Gastrocnemius medialis (tissue), 4 donors: ENCODE measurements at regions not wholly inside any gene's neighbourhood (a gene's known extent, or its start where the extent isn't known, plus 50 kb on each side); places are given as distances from the start of the nearest gene placed in this dataset.

Experiments used
- ATAC-seq, 2 donors: fragments of 150-250 bp; one replicate each; pipeline ENCODE4 v1.9.1; 2016
- DNase-seq, 2 donors: peaks; one replicate each; pipeline ENCODE4 v3.0.0-alpha.2; 2019
- H3K27ac ChIP-seq, 4 donors: fragments of 200-600 bp; sonication (generic); 1 replicate in 1 of 4; 2 replicates in 3 of 4; pipeline ENCODE4 v1.5.1; 2016 to 2018; ENCODE audit warnings: mild to moderate bottlenecking in 2 of 4, moderate library complexity in 1 of 4
- H3K27me3 ChIP-seq, 3 donors: fragments of 200-600 bp; sonication (generic) in 2 of 3; 1 replicate in 1 of 3; 2 replicates in 2 of 3; pipeline versions ENCODE4 v1.5.1 to v1.6.0; 2016 to 2019; ENCODE audit warnings: mild to moderate bottlenecking in 1 of 3, moderate library complexity in 1 of 3
- H3K36me3 ChIP-seq, 2 donors: fragments of 200-600 bp; sonication (generic) in 1 of 2; one replicate each; pipeline ENCODE4 v1.5.1; 2017 to 2018
- H3K4me1 ChIP-seq, 2 donors: fragments of 200-600 bp; sonication (generic) in 1 of 2; one replicate each; pipeline ENCODE4 v1.5.1; 2016 to 2017; ENCODE audit warnings: mild to moderate bottlenecking in 2 of 2
- H3K4me3 ChIP-seq, 4 donors: fragments of 200-600 bp; sonication (generic) in 3 of 4; 1 replicate in 1 of 4; 2 replicates in 3 of 4; pipeline ENCODE4 v1.5.1; 2016 to 2019; ENCODE audit warnings: mild to moderate bottlenecking in 2 of 4
- H3K9me3 ChIP-seq, 3 donors: fragments of 200-600 bp; sonication (generic) in 2 of 3; 1 replicate in 1 of 3; 2 replicates in 2 of 3; pipeline ENCODE4 v1.5.1; 2016 to 2019
- CTCF ChIP-seq, 5 experiments: fragments of 450-650 bp in 3 of 5; fragments of 200-600 bp in 2 of 5; sonication (generic) in 2 of 5; IDR thresholded peaks in 4 of 5; conservative IDR thresholded peaks in 1 of 5; 1 replicate in 4 of 5; 2 replicates in 1 of 5; pipeline ENCODE4 v1.5.1; 2016 to 2019; ENCODE audit warnings: antibody characterized with exemption in 5 of 5, mild to moderate bottlenecking in 3 of 5, moderate library complexity in 3 of 5
- POLR2A ChIP-seq, 2 donors: fragments of 450-650 bp; IDR thresholded peaks; one replicate each; pipeline ENCODE4 v1.6.1; 2017; ENCODE audit warnings: antibody characterized with exemption in 2 of 2, mild to moderate bottlenecking in 2 of 2, moderate library complexity in 2 of 2
- in situ Hi-C, 4 donors: fragments of 200-750 bp; cut with MboI; loops; one replicate each; pipeline versions ENCODE4 v1.15.0 to v1.8.0; 2017; ENCODE audit warnings: low sequenced_read_pairs in 4 of 4
- intact Hi-C: fragments of 100-400 bp; cut with DNase I; formaldehyde crosslinking; loops from one replicate; pipeline ENCODE4 v1.15.1; 2023; ENCODE audit warnings: low total_unique reads

- no peak for DNase-seq
- H3K27me3 ChIP-seq: no peaks in the 10 kb centered on the region
- no peak overlapping the region for H3K4me3 ChIP-seq
- TF ChIP-seq CTCF (IDR thresholded peaks at IDR 0.05 in 4 of 5, conservative IDR thresholded peaks at IDR 0.05 in 1 of 5): no peak
- no peak for TF ChIP-seq POLR2A (IDR thresholded peaks at IDR 0.05)
- H3K4me1 ChIP-seq: no peaks in the 10 kb centered on the region
- in situ Hi-C loops (no loop called here), intact Hi-C loops (no loop called here)
- no peaks in the 10 kb centered on the region for H3K9me3 ChIP-seq
- H3K27ac ChIP-seq: no peak overlapping the region
- no peaks in the 10 kb centered on the region for H3K36me3 ChIP-seq
- ATAC-seq: no peak
Observed at GRCh38 chr7:31284106-31284505, 56.4 kb downstream of the NEUROD6 start.

GRCh38 chr7:31271641-31272405 is 68.7 kb downstream of the NEUROD6 start:
- TF ChIP-seq CTCF (IDR thresholded peaks at IDR 0.05 in 4 of 5, conservative IDR thresholded peaks at IDR 0.05 in 1 of 5): no peak
- TF ChIP-seq POLR2A (IDR thresholded peaks at IDR 0.05): no peak
- H3K4me1 ChIP-seq: no peaks in the 10 kb centered on the region
- no peaks in the 10 kb centered on the region for H3K36me3 ChIP-seq
- no peak overlapping the region for H3K4me3 ChIP-seq
- H3K9me3 ChIP-seq: no peaks in the 10 kb centered on the region
- H3K27me3 ChIP-seq: no peaks in the 10 kb centered on the region
- ATAC-seq: no peak
- intact Hi-C loops: no loop called here
- no peak for DNase-seq
- in situ Hi-C loops: no loop called here
- no peak overlapping the region for H3K27ac ChIP-seq

GRCh38 chr7:31267486-31267885 is 73.0 kb downstream of the NEUROD6 start:
- no peak for TF ChIP-seq POLR2A (IDR thresholded peaks at IDR 0.05)
- H3K4me1 ChIP-seq: no peaks in the 10 kb centered on the region
- DNase-seq (no peak), ATAC-seq (no peak)
- no peaks in the 10 kb centered on the region for H3K9me3 ChIP-seq
- in situ Hi-C loops (no loop called here), intact Hi-C loops (no loop called here)
- no peaks in the 10 kb centered on the region for H3K27me3 ChIP-seq
- H3K4me3 ChIP-seq: no peak overlapping the region
- H3K36me3 ChIP-seq: no peaks in the 10 kb centered on the region
- no peak overlapping the region for H3K27ac ChIP-seq

GRCh38 chr7:31263338-31263737 is 77.2 kb downstream of the NEUROD6 start:
- ATAC-seq: no peak
- H3K4me1 ChIP-seq: no peaks in the 10 kb centered on the region
- intact Hi-C loops: no loop called here
- in situ Hi-C loops: no loop called here
- DNase-seq: no peak
- H3K9me3 ChIP-seq: no peaks in the 10 kb centered on the region
- H3K27ac ChIP-seq: no peak overlapping the region
- no peak overlapping the region for H3K4me3 ChIP-seq
- H3K27me3 ChIP-seq: no peaks in the 10 kb centered on the region
- no peaks in the 10 kb centered on the region for H3K36me3 ChIP-seq
- TF ChIP-seq POLR2A (IDR thresholded peaks at IDR 0.05): no peak

- Histone ChIP-seq H3K27ac (no peak overlapping the region), H3K27me3 (no peaks in the 10 kb centered on the region), H3K4me1 (no peaks in the 10 kb centered on the region), H3K4me3 (no peak overlapping the region), H3K36me3 (no peaks in the 10 kb centered on the region), H3K9me3 (no peaks in the 10 kb centered on the region)
- TF ChIP-seq POLR2A (IDR thresholded peaks at IDR 0.05) (no peak), CTCF (IDR thresholded peaks at IDR 0.05 in 4 of 5, conservative IDR thresholded peaks at IDR 0.05 in 1 of 5) (no peak)
- no peak for ATAC-seq
- in situ Hi-C loops (no loop called here), intact Hi-C loops (no loop called here)
- no peak for DNase-seq
Observed at GRCh38 chr7:31261341-31261740, 79.2 kb downstream of the NEUROD6 start.

- intact Hi-C loops: no loop called here
- no peak for ATAC-seq
- in situ Hi-C loops: no loop called here
- TF ChIP-seq POLR2A (IDR thresholded peaks at IDR 0.05) (no peak), CTCF (IDR thresholded peaks at IDR 0.05 in 4 of 5, conservative IDR thresholded peaks at IDR 0.05 in 1 of 5) (no peak)
- DNase-seq: no peak
- H3K36me3 ChIP-seq: no peaks in the 10 kb centered on the region
- no peaks in the 10 kb centered on the region for H3K27me3 ChIP-seq
- no peak overlapping the region for H3K4me3 ChIP-seq
- no peaks in the 10 kb centered on the region for H3K9me3 ChIP-seq
- no peak overlapping the region for H3K27ac ChIP-seq
- no peaks in the 10 kb centered on the region for H3K4me1 ChIP-seq
Observed at GRCh38 chr7:31260851-31261250, 79.7 kb downstream of the NEUROD6 start.
